ENCODE measurements at regions not wholly inside any gene's neighbourhood (a gene's known extent, or its start where the extent isn't known, plus 50 kb on each side); places are given as distances from the start of the nearest gene placed in this dataset.
A peak's percentile ranks its signal among the peaks of the same experiment; 100 is the strongest.

GRCh38 chr18:28904789-28905364 lies 727.9 kb upstream of the CDH2 start:
- DNase-seq (ENCODE audit: low read depth in 1 of 2, low spot score in 1 of 2): no peak
- H3K4me1 ChIP-seq (ENCODE audit: low read depth): no peaks in the 10 kb centered on the region
- H3K27ac ChIP-seq: no peak overlapping the region
- no peaks in the 10 kb centered on the region for H3K36me3 ChIP-seq
- H3K27me3 ChIP-seq: no peaks in the 10 kb centered on the region
- H3K9me3 ChIP-seq (ENCODE audit: low read depth): no peaks in the 10 kb centered on the region
- no peak for TF ChIP-seq CTCF (IDR thresholded peaks at IDR 0.05; ENCODE audit: low read depth, low read length)
- H3K4me3 ChIP-seq: no peak overlapping the region

- peak in 1 of 2 donors; percentile 11 for DNase-seq (ENCODE audit: low read depth in 1 of 2, low spot score in 1 of 2)
These were observed 726.4 kb upstream of the CDH2 start for GRCh38 chr18:28903306-28903705.

GRCh38 chr18:28890791-28891190 lies 713.9 kb upstream of the CDH2 start:
- no peak for DNase-seq (ENCODE audit: low read depth in 1 of 2, low spot score in 1 of 2)
- Histone ChIP-seq H3K9me3 (ENCODE audit: low read depth) (no peaks in the 10 kb centered on the region), H3K4me3 (no peak overlapping the region), H3K27ac (no peak overlapping the region), H3K27me3 (no peaks in the 10 kb centered on the region), H3K4me1 (ENCODE audit: low read depth) (peaks cover 4% of the 10 kb centered on the region), H3K36me3 (no peaks in the 10 kb centered on the region)
- no peak for TF ChIP-seq CTCF (IDR thresholded peaks at IDR 0.05; ENCODE audit: low read depth, low read length)

More at GRCh38 chr18:28903306-28903705, 726.4 kb upstream of the CDH2 start:
- H3K27ac ChIP-seq: no peak overlapping the region
- no peak overlapping the region for H3K4me3 ChIP-seq
- no peak for TF ChIP-seq CTCF (IDR thresholded peaks at IDR 0.05; ENCODE audit: low read depth, low read length)
- H3K4me1 ChIP-seq (ENCODE audit: low read depth): no peaks in the 10 kb centered on the region
- H3K36me3 ChIP-seq: no peaks in the 10 kb centered on the region
- H3K9me3 ChIP-seq (ENCODE audit: low read depth): no peaks in the 10 kb centered on the region
- H3K27me3 ChIP-seq: no peaks in the 10 kb centered on the region

- TF ChIP-seq CTCF (IDR thresholded peaks at IDR 0.05; ENCODE audit: low read depth, low read length): no peak
- Histone ChIP-seq H3K4me1 (ENCODE audit: low read depth) (no peaks in the 10 kb centered on the region), H3K4me3 (no peak overlapping the region), H3K9me3 (ENCODE audit: low read depth) (no peaks in the 10 kb centered on the region), H3K27me3 (no peaks in the 10 kb centered on the region), H3K27ac (no peak overlapping the region), H3K36me3 (no peaks in the 10 kb centered on the region)
- DNase-seq (ENCODE audit: low read depth in 1 of 2, low spot score in 1 of 2): no peak
These were observed 707.4 kb upstream of the CDH2 start for GRCh38 chr18:28884304-28884703.

- Histone ChIP-seq H3K27ac (no peak overlapping the region), H3K36me3 (no peaks in the 10 kb centered on the region), H3K4me1 (ENCODE audit: low read depth) (no peaks in the 10 kb centered on the region), H3K27me3 (no peaks in the 10 kb centered on the region), H3K9me3 (ENCODE audit: low read depth) (no peaks in the 10 kb centered on the region), H3K4me3 (no peak overlapping the region)
- TF ChIP-seq CTCF (IDR thresholded peaks at IDR 0.05; ENCODE audit: low read depth, low read length): no peak
- no peak for DNase-seq (ENCODE audit: low read depth in 1 of 2, low spot score in 1 of 2)
These were observed 703.9 kb upstream of the CDH2 start for GRCh38 chr18:28880856-28881255.
